ENCODE measurements at regions not wholly inside any gene's neighbourhood (a gene's known extent, or its start where the extent isn't known, plus 50 kb on each side); places are given as distances from the start of the nearest gene placed in this dataset.

DNA sequence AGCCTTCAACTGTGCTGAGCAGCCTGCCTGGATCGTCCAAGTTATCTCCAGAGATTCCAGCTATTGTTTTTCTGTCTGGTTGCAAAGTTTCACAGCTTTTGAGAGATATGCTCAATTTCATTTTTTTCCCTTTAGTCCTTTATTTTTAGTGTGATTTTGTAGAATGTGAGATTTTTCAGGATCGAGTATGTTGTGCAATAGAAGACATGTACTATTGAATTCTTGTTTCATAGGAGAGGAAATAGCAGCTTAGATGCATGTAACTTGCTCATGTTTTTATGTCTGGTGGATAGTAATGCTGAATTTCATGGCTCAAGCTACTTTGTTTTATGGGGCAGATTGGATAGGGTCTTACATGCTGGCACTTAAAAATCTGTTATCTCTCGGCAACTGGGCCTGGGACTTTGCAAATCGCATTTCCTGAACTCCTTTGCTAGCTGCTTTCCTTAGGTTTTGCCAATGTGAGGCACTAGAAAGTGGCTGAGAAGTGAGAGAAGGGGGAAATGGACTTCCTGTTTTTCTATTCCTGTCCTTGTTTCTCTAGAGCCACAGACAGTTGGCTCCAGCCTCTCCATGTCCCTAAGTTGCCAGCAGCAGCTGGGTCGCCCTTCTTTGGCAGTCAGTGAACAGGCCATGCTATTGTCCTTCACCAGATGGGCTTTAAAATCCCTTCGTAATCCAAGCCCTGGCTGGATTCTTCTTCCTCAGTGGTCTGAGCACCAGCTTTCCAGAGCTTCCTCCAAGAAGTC is 101.4 kb upstream of the PDE4B start:
- TF ChIP-seq, protein P1, sequence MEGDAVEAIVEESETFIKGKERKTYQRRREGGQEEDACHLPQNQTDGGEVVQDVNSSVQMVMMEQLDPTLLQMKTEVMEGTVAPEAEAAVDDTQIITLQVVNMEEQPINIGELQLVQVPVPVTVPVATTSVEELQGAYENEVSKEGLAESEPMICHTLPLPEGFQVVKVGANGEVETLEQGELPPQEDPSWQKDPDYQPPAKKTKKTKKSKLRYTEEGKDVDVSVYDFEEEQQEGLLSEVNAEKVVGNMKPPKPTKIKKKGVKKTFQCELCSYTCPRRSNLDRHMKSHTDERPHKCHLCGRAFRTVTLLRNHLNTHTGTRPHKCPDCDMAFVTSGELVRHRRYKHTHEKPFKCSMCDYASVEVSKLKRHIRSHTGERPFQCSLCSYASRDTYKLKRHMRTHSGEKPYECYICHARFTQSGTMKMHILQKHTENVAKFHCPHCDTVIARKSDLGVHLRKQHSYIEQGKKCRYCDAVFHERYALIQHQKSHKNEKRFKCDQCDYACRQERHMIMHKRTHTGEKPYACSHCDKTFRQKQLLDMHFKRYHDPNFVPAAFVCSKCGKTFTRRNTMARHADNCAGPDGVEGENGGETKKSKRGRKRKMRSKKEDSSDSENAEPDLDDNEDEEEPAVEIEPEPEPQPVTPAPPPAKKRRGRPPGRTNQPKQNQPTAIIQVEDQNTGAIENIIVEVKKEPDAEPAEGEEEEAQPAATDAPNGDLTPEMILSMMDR (conservative IDR thresholded peaks at IDR 0.05; ENCODE audit: low read depth in 2 of 2) = no peak
- TF ChIP-seq POLR2AphosphoS5 (IDR thresholded peaks at IDR 0.05; ENCODE audit: low read depth) (no peak), EZH2 (IDR thresholded peaks at IDR 0.05; ENCODE audit: low read depth, unreplicated experiment) (no peak)
